OCI-M1 (cell line): ENCODE measurements at regions not wholly inside any gene's neighbourhood (a gene's known extent, or its start where the extent isn't known, plus 50 kb on each side); places are given as distances from the start of the nearest gene placed in this dataset.

Experiments used
- DNase-seq: peaks from one replicate; lab custom pipeline; 2025; lab: John Stamatoyannopoulos, UW

DNA sequence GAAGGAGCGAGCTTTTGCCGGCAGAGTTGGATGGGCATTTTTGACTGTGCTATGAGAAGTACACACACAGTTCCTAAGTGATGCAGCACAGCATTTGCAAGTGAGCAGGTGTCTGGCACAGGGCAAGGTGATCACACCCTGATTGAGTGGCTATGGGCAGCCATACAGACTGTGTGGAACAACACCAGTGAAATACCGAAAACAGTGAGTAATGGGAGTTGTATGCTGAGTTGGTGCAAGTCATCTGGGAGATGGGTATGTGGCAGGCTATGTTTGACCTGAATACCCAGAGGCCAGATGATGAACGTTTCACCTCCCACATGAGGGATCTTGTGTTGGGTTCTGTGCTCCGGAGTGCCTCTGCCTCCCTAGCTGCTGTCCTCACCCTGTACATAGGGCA is 53.5 kb upstream of the TIPARP start:
- DNase-seq, result no peak

DNA sequence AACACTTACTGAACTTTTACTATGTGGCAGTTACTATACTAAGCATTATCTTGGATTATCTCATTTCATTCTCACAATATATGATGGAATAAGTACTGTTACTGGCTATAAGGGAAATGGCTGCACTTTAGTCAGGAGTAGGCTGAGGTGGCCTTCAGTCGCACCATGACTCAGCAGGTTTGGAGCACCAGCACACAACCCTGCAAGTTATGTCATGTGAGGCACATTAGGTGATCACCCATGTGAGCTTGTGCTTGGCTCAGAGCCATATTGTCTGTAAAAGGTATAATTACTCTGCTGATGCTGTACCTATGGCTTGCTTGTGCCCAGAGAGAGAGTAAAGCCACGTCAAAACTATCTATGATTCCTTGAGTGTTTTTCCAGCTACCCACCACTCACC is 54.1 kb upstream of the TIPARP start:
- peak; percentile 8 for DNase-seq

DNA sequence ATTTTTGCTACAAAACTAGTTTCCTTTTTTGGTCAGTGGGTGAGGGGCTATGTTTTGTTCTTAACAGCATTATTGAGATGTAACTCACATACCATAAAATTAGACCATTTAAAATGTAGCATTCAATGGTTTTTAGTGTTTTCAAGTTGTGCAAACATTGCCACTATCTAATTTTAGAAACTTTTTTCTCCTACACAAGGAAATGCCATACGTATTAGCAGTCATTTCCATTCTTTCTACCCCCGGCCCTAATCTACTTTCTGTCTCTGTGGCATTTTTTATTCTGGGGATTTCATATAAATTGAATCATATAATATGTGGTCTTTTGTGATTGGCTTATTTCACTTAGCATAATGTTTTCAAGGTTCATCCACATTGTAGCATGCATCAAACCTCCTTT is 55.0 kb upstream of the TIPARP start:
- no peak for DNase-seq

DNA sequence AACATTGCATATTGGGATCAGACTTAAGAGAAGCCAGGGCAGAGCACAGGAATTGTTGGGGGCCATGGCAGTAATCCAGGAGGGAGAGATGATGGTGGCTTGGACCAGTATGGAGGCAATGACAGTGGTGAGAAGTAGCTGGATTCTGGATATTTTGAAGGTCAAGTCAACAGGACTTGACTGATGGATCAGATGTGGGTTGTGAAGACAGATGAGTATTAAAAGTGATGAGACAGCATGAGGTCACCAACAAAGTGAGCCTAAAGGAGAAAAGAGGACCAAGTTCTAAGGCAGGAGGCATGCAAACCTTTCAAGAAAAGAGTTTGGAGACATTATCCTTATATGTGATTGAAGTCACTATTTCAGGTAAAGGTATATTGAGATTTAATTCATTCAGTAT is 56.6 kb upstream of the TIPARP start:
- DNase-seq, result no peak

DNA sequence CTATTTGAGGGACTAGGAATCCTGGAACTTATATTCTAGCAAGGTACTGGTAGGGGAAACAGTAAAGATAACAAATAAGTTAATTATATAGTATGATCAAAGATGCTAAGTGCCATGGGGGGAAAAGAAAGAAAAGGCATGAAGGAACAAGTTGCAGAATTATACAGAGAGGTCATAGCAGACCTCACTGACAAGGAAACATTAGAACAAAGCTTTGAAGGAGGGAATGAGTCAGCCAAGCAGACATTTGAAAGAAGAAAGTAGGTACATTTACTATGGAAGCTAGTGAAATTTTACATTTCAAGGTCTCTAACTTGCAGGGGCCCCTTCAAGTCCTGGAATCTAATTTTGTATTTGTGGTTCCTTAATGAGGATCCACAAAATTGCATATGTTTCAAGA is 57.2 kb upstream of the TIPARP start:
- no peak for DNase-seq

DNA sequence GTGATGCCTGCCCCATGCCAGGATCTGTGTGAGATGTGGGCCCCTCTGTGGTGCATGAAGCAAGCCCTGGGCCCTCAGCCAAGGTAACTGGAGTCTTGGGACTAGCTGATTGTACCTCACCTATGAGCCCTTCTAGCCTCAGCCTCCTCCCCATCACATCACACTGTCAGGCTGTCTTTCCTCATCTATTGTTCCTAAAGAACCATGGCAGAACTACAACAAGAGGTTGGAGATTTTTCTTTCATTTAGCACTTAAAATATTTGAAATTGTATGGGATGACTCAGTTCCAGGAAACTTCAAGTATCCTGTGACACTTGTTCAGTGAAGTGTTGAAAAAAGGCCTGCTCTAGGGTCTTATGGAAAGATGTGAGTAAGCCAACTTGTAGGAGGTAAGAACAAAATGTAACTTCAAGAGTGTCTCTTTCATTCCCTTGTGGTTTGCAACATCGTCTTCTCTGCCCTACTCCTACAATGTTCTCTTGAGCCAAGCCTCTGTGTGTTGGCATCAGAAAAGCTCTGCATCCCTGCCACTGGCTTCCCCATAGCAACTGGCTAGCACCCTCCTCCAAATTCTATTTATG is 58.7 kb upstream of the TIPARP start:
- no peak for DNase-seq

DNA sequence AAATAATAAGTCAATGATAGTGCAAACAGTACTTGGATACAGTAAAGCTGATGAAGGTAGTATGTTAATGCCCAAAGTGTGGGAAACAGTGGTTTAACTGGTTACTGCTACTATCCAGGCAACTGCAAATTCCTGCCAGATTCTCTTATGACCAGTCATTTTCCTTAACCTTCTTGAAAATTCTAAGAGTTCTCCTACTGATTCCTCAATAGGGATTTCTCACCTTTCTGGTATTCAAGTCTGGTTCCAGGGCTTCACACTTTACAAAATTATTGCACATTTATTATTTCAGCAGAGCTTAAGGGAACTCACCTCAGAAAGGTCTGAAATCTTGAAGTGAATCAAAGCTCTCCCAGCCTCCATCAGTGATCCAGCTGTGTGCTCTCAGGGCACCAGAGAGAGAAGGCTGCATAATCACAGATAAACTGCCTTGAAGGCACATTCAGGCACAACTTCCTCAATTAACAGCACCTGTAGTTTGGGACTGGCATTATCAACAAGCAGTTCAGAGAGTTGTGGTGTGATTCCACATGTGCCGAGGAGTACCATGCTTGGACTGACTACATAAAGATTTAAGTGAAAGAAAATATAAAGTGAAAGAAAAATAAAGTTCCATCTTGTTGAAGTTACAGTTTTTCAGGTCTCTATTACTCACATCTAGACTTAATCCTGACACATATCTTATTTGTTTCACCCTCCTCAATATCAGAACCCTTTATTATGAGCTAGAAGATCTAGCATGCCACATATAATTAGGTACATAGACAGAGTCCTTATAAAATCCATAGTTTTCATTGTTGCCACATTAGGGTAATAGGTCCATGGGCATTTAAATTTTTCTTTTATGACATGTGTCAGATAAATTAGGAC is 59.5 kb upstream of the TIPARP start:
- peak; percentile 46 for DNase-seq

DNA sequence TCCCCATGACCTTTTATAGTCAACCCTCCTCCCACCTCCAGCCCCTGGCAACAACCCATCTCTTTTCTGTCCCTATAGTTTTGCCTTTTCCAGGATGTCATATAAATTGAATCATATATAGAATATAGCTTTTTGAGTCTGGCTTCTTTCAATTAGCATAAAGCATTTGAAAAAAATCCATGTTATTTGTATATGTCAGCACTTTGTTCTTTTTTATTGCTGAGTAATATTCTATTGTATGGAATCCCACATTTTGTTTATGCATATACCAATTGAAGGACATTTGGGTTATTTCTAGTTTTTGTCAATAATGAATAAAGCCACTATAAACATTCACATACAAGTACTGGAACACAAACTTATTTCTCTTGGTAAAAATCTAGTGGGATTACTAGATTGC is 58.0 kb upstream of the SSR3 start:
- DNase-seq, result no peak

DNA sequence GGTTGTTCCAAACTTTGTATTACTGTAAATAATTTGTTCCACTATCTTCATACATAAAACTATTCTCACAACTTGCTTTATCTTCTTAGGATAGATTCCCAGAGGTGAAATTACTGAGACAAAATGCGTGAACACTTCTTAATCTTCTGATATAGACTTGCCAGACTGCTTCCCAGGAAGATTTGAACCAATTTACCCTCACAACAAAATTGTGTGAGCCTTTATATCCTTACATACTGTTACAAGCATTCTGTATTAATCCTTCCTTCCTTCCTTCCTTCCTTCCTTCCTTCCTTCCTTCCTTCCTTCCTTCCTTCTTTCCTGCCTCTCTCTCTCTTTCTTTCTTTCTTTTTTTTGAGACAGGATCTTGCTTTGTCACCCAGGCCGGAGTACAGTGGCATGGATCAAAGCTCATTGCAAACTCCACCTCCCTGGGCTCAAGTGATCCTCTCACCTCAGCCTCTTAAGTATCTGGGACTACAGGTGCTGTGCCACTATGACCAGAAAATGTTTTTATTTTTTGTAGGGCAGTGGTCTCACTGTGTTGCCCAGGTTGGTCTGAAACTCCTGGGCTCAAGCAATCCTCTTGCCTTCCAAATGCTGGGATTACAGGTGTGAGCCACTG is 57.1 kb upstream of the SSR3 start:
- no peak for DNase-seq

DNA sequence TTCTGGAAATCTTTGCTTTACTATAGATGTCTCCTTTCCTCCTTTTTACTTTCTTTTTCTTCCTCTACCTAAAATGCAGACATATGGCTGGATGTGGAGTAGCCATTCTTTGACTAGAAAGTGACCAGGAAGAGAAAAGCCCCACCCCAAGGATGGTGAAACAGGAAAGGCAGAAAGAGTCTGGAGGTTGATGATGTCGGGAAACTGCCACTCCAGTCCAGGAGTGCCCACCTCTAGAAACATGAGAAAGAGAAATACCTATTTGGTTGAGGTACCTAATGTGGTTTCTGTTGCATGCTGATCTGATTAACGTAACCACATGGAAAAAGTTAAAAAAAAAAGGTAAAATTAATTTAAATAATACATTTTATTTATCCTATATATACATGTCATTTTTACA is 55.2 kb upstream of the SSR3 start:
- no peak for DNase-seq

DNA sequence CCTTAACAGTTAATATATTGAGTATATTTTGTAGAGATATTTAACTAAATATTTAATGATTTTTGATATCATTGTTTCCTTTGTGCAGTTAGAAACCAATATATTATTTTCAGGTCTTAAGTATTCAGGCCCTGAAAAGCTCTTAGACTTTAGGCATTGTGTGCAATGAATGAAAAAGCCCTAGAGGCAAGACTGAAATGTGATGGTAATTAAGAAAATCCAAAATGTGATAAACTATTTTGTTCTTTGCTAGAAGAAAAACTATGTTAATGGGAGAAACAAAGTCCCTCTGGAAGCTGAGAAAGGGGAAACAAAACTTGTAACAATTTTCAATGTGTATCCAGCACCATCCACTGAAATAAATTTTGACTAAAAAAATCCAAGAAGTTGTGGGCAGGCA is 54.6 kb upstream of the SSR3 start:
- no peak for DNase-seq

DNA sequence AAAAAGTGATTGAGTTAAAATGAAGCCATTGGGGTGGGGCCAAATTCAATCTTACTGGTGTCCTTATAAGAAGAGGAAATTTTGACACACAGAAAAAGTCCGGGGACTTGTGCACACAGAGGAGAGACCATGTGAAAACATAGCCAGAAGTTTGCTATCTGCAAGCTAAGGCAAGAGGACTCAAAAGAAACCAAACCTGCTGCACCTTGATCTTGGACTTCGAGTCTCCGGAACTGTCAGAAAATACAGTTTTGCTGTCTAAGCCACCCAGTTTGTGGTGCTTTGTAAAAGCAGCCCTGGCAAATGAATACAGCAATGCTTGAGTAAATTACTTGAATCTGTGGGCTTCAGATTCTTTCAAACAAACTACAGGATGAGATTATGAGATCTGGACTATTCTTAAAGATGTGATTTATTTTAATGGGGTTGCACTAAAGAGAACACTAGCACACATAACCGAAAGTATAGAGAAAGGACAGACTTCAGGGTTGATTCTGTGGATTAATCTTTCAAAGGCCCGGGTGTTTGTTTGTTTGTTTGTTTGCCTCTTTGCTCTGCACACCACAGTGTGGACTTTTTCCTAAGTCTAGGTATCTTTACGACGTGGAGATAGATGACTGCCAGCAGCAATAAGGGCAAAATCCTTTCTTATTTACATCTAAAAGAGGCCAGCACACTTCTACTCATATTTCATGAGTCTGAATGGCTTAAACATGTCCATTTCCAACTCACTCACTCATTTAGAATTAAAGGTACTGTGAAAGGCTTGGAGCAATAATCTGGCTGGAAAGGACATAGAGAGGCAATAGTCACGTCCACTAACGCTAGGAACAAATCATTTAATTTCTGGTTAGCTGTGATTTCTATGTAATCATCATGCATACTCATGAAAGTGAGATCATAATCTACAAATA is 53.9 kb upstream of the SSR3 start:
- no peak for DNase-seq

DNA sequence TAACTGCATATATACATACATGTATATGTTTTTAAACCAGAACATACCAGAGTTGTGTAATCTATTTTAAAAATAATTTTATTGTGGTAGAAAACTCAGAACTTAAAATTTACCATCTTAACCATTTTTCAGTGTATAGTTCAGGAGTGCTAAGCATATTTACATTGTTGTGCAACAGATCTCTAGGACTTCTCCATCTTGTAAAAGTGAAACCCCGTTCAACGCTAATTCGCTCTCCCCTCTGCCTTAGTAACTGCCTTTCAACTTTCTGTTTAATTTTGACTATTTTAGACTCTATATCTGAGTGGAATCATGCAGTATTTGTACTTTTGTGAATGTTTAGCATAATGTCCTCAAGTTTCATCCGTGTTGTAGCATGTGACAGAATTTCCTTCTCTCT is 51.8 kb upstream of the SSR3 start:
- DNase-seq, result no peak

DNA sequence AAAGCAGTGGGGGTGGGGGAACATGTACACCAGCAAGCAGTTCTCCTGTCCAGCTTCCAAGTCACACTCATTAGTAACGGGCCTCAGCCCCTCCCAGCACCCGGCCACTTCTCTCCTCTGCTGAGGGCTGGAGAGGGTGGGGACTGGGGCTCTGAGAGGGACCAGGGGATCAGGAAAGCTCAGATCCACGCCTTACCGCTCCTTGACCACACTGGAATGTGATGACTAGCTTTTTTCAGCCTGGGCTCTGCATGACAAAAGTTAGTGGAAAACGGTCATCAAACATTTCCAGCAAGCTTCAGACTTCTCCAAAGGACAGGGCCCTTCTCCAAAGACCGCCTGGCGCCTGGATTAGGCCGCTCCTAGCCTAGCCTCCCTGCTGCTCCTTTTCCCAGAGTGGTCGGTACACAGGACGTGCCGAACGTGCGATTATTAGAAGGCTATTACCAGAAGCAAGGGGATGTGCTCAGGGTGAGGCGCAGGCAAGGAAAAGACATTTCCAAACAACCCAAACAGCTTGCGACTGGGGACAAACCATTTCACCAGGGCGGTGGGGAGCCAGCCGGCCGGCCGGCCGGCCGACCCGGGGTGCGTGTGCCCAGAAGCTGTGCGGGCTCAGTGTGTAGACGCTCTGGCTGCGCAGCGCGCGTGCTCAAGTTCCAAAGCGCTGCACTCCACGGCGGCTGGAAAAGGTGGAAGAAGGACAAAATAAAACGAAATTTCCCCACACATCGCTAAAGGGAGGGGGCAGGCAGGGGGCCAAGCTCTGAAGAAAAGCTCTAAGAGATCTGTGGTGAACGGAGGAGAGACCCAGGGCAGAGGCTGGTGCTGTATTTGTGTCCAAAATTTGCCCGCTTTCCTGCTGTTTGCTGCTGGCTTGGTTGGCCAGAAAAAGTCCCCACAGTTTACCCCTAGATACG is 51.0 kb upstream of the SSR3 start:
- no peak for DNase-seq

DNA sequence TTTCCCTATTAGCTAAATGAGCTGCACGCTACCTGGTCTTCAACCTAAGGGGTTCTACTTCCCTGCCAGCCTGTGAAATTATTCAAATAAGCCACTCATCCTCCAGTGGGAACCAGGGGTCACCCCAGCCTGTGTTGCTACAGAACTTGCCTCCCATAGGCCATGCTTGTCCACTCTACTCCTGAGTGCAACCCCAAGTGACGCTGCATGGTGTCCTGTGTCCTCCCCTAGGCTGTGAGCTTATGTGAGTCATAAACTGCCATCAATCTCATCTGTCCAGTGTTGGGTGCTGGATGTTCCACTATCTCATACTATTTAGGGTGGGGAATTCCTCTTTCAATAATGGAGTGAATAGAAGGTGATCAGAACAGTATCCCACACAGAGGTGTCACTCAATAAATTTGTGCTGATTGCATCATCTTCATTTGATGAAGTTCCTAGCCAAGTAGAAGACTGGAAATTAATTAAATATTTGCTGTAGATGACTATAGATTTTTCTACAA is 49.8 kb upstream of the SSR3 start:
- no peak for DNase-seq
